Activated CD4-positive, alpha-beta memory T cell treated with anti-CD3 and anti-CD28 coated beads, Interleukin-2, amount 10 ng/mL, durations not matched to agents 7 days and 5 days (primary cell): ENCODE measurements at regions not wholly inside any gene's neighbourhood (a gene's known extent, or its start where the extent isn't known, plus 50 kb on each side); places are given as distances from the start of the nearest gene placed in this dataset.

Experiments used
- CTCF ChIA-PET: fragments of 350-600 bp; sonication (Branson Sonifier 250); formaldehyde crosslinking; loops from one replicate; lab custom pipeline; 2021; ENCODE audit warnings: antibody characterized with exemption, inconsistent platforms; lab: Charles Lee
- POLR2A ChIA-PET: fragments of 350-600 bp; sonication (Branson Sonifier 250); formaldehyde crosslinking; loops from one replicate; lab custom pipeline; 2021; ENCODE audit warnings: antibody characterized with exemption; lab: Charles Lee
- DNase-seq: peaks from one replicate; pipeline ENCODE4 v3.0.0-alpha.2; 2020
- H3K27ac Mint-ChIP-seq: one replicate; pipeline ENCODE4 v1.8.0; 2021; ENCODE audit warnings: mild to moderate bottlenecking, mixed read lengths
- H3K27me3 Mint-ChIP-seq: one replicate; pipeline ENCODE4 v1.8.0; 2021; ENCODE audit warnings: mixed read lengths
- H3K36me3 Mint-ChIP-seq: one replicate; pipeline ENCODE4 v1.8.0; 2021; ENCODE audit warnings: low read depth, mixed read lengths
- H3K4me1 Mint-ChIP-seq: one replicate; pipeline ENCODE4 v1.8.0; 2021; ENCODE audit warnings: mixed read lengths
- H3K4me3 Mint-ChIP-seq: one replicate; pipeline ENCODE4 v1.8.0; 2021; ENCODE audit warnings: mild to moderate bottlenecking, mixed read lengths
- H3K9me3 Mint-ChIP-seq: one replicate; pipeline ENCODE4 v1.8.0; 2021; ENCODE audit warnings: mixed read lengths

DNA sequence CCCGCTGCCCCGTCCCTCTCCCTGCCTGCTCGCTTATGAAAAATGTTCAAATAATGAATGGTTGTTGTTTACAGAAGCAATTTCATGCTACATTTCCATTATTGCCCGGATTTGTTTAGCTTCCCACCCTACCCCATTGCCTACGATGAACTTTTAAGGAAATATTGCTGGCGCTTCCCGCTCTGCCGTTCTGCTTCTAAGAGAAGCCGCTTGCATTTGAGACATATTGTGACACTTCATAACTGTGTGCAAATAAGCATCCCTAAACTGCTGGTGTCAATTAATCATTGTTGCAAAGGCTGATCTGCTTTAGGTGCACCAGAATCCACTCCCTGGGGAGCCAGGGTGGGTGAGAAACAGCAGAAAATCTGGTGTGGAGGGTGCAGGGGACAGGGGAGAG lies 52.3 kb upstream of the LMO1 start:
- no peak for DNase-seq
- no peaks in the 10 kb centered on the region for H3K36me3 Mint-ChIP-seq
- no peak overlapping the region for H3K4me3 Mint-ChIP-seq
- no peaks in the 10 kb centered on the region for H3K9me3 Mint-ChIP-seq
- no peaks in the 10 kb centered on the region for H3K4me1 Mint-ChIP-seq
- CTCF ChIA-PET = no interaction called here
- POLR2A ChIA-PET = no interaction called here
- no peaks in the 10 kb centered on the region for H3K27me3 Mint-ChIP-seq
- no peak overlapping the region for H3K27ac Mint-ChIP-seq

- Mint-ChIP-seq H3K9me3 (no peaks in the 10 kb centered on the region), H3K4me1 (no peaks in the 10 kb centered on the region), H3K27me3 (no peaks in the 10 kb centered on the region), H3K36me3 (no peaks in the 10 kb centered on the region), H3K4me3 (no peak overlapping the region), H3K27ac (no peak overlapping the region)
- CTCF ChIA-PET = interaction anchor here (1.1 kb wide), 1 partner anchor 14 kb away, joined by 3 read pairs; no protein-coding TSS in a partner anchor
- DNase-seq = no peak
- POLR2A ChIA-PET = no interaction called here
Observed at GRCh38 chr11:8315463-8315862, 51.8 kb upstream of the LMO1 start.

DNA sequence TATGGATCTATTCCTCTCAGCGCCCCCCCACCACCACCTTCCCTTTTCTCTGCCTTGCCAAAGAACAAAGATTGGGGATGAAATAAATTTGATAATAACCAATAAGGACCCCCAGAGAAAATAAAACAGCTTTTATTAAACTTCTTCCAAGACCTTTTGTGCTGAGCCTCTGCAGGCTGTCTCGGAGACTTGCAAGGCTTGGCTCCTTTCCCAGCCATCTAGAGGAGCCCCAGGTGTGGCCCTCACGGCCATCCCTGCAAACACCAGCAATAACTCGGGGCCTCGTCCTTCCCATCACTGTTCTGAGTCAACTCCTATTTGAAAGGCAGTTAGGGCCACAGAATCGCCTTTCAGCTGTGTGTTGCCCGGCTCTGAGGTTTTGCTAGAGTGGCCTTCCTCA lies 51.2 kb upstream of the LMO1 start:
- CTCF ChIA-PET = interaction anchor here (1.1 kb wide), 1 partner anchor 14 kb away, joined by 3 read pairs; no protein-coding TSS in a partner anchor
- no peak overlapping the region for H3K27ac Mint-ChIP-seq
- no peaks in the 10 kb centered on the region for H3K9me3 Mint-ChIP-seq

GRCh38 chr11:8313504-8314090 lies 49.9 kb upstream of the LMO1 start:
- Mint-ChIP-seq H3K27ac (no peak overlapping the region), H3K4me1 (no peaks in the 10 kb centered on the region), H3K9me3 (no peaks in the 10 kb centered on the region), H3K36me3 (no peaks in the 10 kb centered on the region), H3K4me3 (no peak overlapping the region), H3K27me3 (no peaks in the 10 kb centered on the region)
- no peak for DNase-seq
- ChIA-PET CTCF (no interaction called here), POLR2A (no interaction called here)

More for the DNA sequence above, 51.2 kb upstream of the LMO1 start:
- Mint-ChIP-seq H3K36me3 (no peaks in the 10 kb centered on the region), H3K4me1 (no peaks in the 10 kb centered on the region), H3K4me3 (no peak overlapping the region), H3K27me3 (no peaks in the 10 kb centered on the region)
- DNase-seq = no peak
- POLR2A ChIA-PET = no interaction called here
